B cell (primary cell): ENCODE measurements at regions not wholly inside any gene's neighbourhood (a gene's known extent, or its start where the extent isn't known, plus 50 kb on each side); places are given as distances from the start of the nearest gene placed in this dataset.

Experiments
- CTCF ChIP-seq: fragments of 200-600 bp; IDR thresholded peaks from one replicate; pipeline ENCODE4 v1.8.0; 2022; ENCODE audit warnings: antibody characterized with exemption, mild to moderate bottlenecking
- EZH2 ChIP-seq: IDR thresholded peaks from 2 replicates; pipeline ENCODE4 v1.6.1; 2012; ENCODE audit warnings: borderline replicate concordance, low read depth, mild to moderate bottlenecking, moderate library complexity, low read length; ENCODE audit not compliant: insufficient read depth, poor library complexity, severe bottlenecking

GRCh38 chr6:141969201-141969600 lies 163.5 kb upstream of the GJE1 start:
- TF ChIP-seq CTCF (no peak), EZH2 (no peak)
